Activated CD4-positive, alpha-beta T cell treated with anti-CD3 and anti-CD28 coated beads, Interleukin-2, amount 50 U/mL, for 1 hour (primary cell): ENCODE measurements at regions not wholly inside any gene's neighbourhood (a gene's known extent, or its start where the extent isn't known, plus 50 kb on each side); places are given as distances from the start of the nearest gene placed in this dataset.

Experiments used
- DNase-seq: peaks from one replicate; pipeline ENCODE4 v3.0.0-alpha.2; 2020

GRCh38 chr1:36675106-36675505 lies 192.4 kb upstream of the CSF3R start:
- DNase-seq = no peak

- no peak for DNase-seq
These were observed 190.5 kb upstream of the CSF3R start for GRCh38 chr1:36673202-36673601.

GRCh38 chr1:36669262-36669661 lies 186.5 kb upstream of the CSF3R start:
- DNase-seq = no peak

GRCh38 chr1:36667836-36668235 lies 185.1 kb upstream of the CSF3R start:
- no peak for DNase-seq

- DNase-seq = no peak
These were observed 184.5 kb upstream of the CSF3R start for GRCh38 chr1:36667256-36667655.

GRCh38 chr1:36665478-36666080 lies 182.9 kb upstream of the CSF3R start:
- no peak for DNase-seq

- DNase-seq = no peak
These were observed 182.0 kb upstream of the CSF3R start for GRCh38 chr1:36664571-36665287.

GRCh38 chr1:36663772-36664430 lies 181.2 kb upstream of the CSF3R start:
- DNase-seq = no peak

GRCh38 chr1:36658838-36659237 lies 176.1 kb upstream of the CSF3R start:
- DNase-seq = no peak

GRCh38 chr1:36657826-36658225 lies 175.1 kb upstream of the CSF3R start:
- DNase-seq = no peak

- DNase-seq = no peak
These were observed 174.1 kb upstream of the CSF3R start for GRCh38 chr1:36656838-36657237.

- no peak for DNase-seq
These were observed 173.6 kb upstream of the CSF3R start for GRCh38 chr1:36656271-36656670.

GRCh38 chr1:36654586-36654985 lies 171.9 kb upstream of the CSF3R start:
- no peak for DNase-seq

- no peak for DNase-seq
These were observed 171.1 kb upstream of the CSF3R start for GRCh38 chr1:36653850-36654249.

GRCh38 chr1:36652586-36652985 lies 169.9 kb upstream of the CSF3R start:
- no peak for DNase-seq

- no peak for DNase-seq
These were observed 169.3 kb upstream of the CSF3R start for GRCh38 chr1:36652011-36652410.

- no peak for DNase-seq
These were observed 168.6 kb upstream of the CSF3R start for GRCh38 chr1:36651176-36651910.

- peak; percentile 63 for DNase-seq
These were observed 167.7 kb upstream of the CSF3R start for GRCh38 chr1:36650200-36651065.

- DNase-seq = no peak
These were observed 163.2 kb upstream of the CSF3R start for GRCh38 chr1:36645867-36646266.

GRCh38 chr1:36644556-36644955 lies 161.8 kb upstream of the CSF3R start:
- no peak for DNase-seq

GRCh38 chr1:36643371-36644270 lies 160.9 kb upstream of the CSF3R start:
- DNase-seq = no peak

GRCh38 chr1:36642802-36643201 lies 160.1 kb upstream of the CSF3R start:
- DNase-seq = no peak
